ENCODE measurements at regions not wholly inside any gene's neighbourhood (a gene's known extent, or its start where the extent isn't known, plus 50 kb on each side); places are given as distances from the start of the nearest gene placed in this dataset.

GRCh38 chr17:74055508-74056160 is 147.8 kb upstream of the RPL38 start:
- RAD21 ChIA-PET (ENCODE audit: low non-redundant PET in 1 of 2, low total read pairs in 2 of 2, uncharacterized antibody in 2 of 2, unreplicated experiment in 2 of 2), result no interaction called here
- peaks cover 73% of the 10 kb centered on the region for H3K27me3 ChIP-seq (ENCODE audit: insufficient read depth, low read length)

More at GRCh38 chr17:74055508-74056160, 147.8 kb upstream of the RPL38 start:
- Histone ChIP-seq H3K4me1 (ENCODE audit: control insufficient read depth in 1 of 2, insufficient read depth in 2 of 2, low read length in 2 of 2) (peaks cover 0 to 5% of the 10 kb centered on the region in 2 experiments; a peak in 1 of 4 replicates), H3K4me3 (replicated peaks in 1 of 2; ENCODE audit: low read depth in 1 of 2, low read length in 2 of 2) (no peak overlapping the region), H3K79me2 (ENCODE audit: insufficient read depth, low read length) (no peaks in the 10 kb centered on the region), H3K36me3 (ENCODE audit: control insufficient read depth in 1 of 2, insufficient read depth in 2 of 2, low read length in 2 of 2) (no peaks in the 10 kb centered on the region), H4K20me1 (ENCODE audit: insufficient read depth) (no peaks in the 10 kb centered on the region), H2AFZ (ENCODE audit: low read depth, low read length, poor library complexity, severe bottlenecking) (no peak overlapping the region), H3K4me2 (ENCODE audit: low read length) (no peak overlapping the region), H3K27ac (ENCODE audit: low read depth, low read length) (no peak overlapping the region), H3K9me2 (ENCODE audit: insufficient read depth) (no peaks in the 10 kb centered on the region), H3K9me3 (ENCODE audit: control insufficient read depth in 1 of 2, insufficient read depth in 1 of 2, low read depth in 1 of 2, low read length in 2 of 2) (no peaks in the 10 kb centered on the region), H3K9ac (ENCODE audit: low read length) (no peak overlapping the region)
- POLR2A ChIA-PET, result no interaction called here
- intact Hi-C loops (cut with micrococcal nuclease), result no loop called here
- CTCF ChIA-PET, result no interaction called here
- BruUV-seq (replicated peaks), result no TSS peak
- DNase-seq (ENCODE audit: low read depth, low spot score), result no peak
- TF ChIP-seq SRF (IDR thresholded peaks at IDR 0.05; ENCODE audit: low read depth) (no peak), TCF7L2 (IDR thresholded peaks at IDR 0.05; ENCODE audit: borderline replicate concordance, extremely low read depth, insufficient read depth, insufficient read length) (no peak), ZBTB33 (IDR thresholded peaks at IDR 0.05; ENCODE audit: extremely low read depth, insufficient replicate concordance, low read length) (no peak), ZFX (IDR thresholded peaks at IDR 0.05) (no peak), ATF3 (IDR thresholded peaks at IDR 0.05) (no peak)
- ATAC-seq, result no peak

Data from HCT116 (cell line).